Psoas muscle (tissue), 7 donors: ENCODE measurements at regions not wholly inside any gene's neighbourhood (a gene's known extent, or its start where the extent isn't known, plus 50 kb on each side); places are given as distances from the start of the nearest gene placed in this dataset.

Experiments
- ATAC-seq, 4 donors: fragments of 200-7000 bp; cut with Tn5 transposase; one replicate each; pipeline ENCODE4 v1.9.1; 2020; ENCODE audit warnings: moderate library complexity in 3 of 4, mild to moderate bottlenecking in 2 of 4
- DNase-seq, 2 donors: peaks; one replicate each; pipeline ENCODE4 v3.0.0-alpha.2; 2020
- H3K27ac ChIP-seq: fragments of 200-600 bp; one replicate; pipeline ENCODE4 v1.8.0; 2022
- H3K27me3 ChIP-seq, 3 donors: fragments of 200-600 bp in 1 of 3; one replicate each; pipeline versions ENCODE4 v1.6.1 to v1.8.0; 2013 to 2022; ENCODE audit warnings: low read length in 2 of 3, mild to moderate bottlenecking in 2 of 3, moderate library complexity in 1 of 3; ENCODE audit not compliant: insufficient read depth in 3 of 3
- H3K36me3 ChIP-seq, 2 donors: fragments of 200-600 bp in 1 of 2; one replicate each; pipeline versions ENCODE4 v1.6.1 to v1.8.0; 2013 to 2022; ENCODE audit warnings: low read depth in 1 of 2, mild to moderate bottlenecking in 1 of 2, moderate library complexity in 1 of 2; ENCODE audit not compliant: insufficient read depth in 1 of 2
- H3K4me1 ChIP-seq: fragments of 200-600 bp; one replicate; pipeline ENCODE4 v1.8.0; 2022
- H3K4me3 ChIP-seq: fragments of 200-600 bp; one replicate; pipeline ENCODE4 v1.8.0; 2022; ENCODE audit warnings: mild to moderate bottlenecking
- H3K9me3 ChIP-seq: fragments of 200-600 bp; one replicate; pipeline ENCODE4 v1.8.0; 2022
- CTCF ChIP-seq: fragments of 200-600 bp; IDR thresholded peaks from one replicate; pipeline ENCODE4 v1.8.0; 2022; ENCODE audit warnings: antibody characterized with exemption
- WGBS, 3 donors: extraction: QIAGEN DNeasy Blood & Tissue Kit; methylation state at CpG; one replicate each; pipeline versions ENCODE4 v1.1.6 to v1.1.7; 2013; 5-methylcytosine and 5-hydroxymethylcytosine counted together
- intact Hi-C, 2 donors: fragments of 100-400 bp; cut with DNase I; formaldehyde crosslinking; loops; one replicate each; pipeline versions ENCODE4 v1.11.0 to v1.14.2; 2022
- donor health status: healthy with polysubstance abuse.
- donor health status: DM: no; HTN: no; CAD: no; lungs with moderate emphysema.
- donor health status: Bipolar disorder and iron deficiency.
- donor health status: healthy.
- donor health status: DM: yes; HTN: yes; CAD: no.
- donor health status: DM: no; HTN: no; CAD: no.
- donor health status: DM: yes; HTN: yes; CAD: no.

GRCh38 chr13:34842466-34842865, 99.6 kb upstream of the NBEA start:
- Histone ChIP-seq H3K27me3 (no peaks in the 10 kb centered on the region), H3K9me3 (no peaks in the 10 kb centered on the region), H3K4me3 (no peak overlapping the region), H3K27ac (no peak overlapping the region), H3K4me1 (no peaks in the 10 kb centered on the region), H3K36me3 (no peaks in the 10 kb centered on the region)
- DNase-seq: no peak
- no peak for TF ChIP-seq CTCF
- intact Hi-C loops: no loop called here
- WGBS, 3 donors: 79 to 88% (median 83%) methylated on average over 3 of the region's 3 CpGs
- no peak for ATAC-seq

- DNase-seq (no peak), ATAC-seq (no peak)
- H3K36me3 ChIP-seq: no peaks in the 10 kb centered on the region
- no peaks in the 10 kb centered on the region for H3K27me3 ChIP-seq
- no peak for TF ChIP-seq CTCF
- H3K4me1 ChIP-seq: no peaks in the 10 kb centered on the region
- no peak overlapping the region for H3K4me3 ChIP-seq
- H3K27ac ChIP-seq: no peak overlapping the region
- WGBS, 3 donors: 63 to 74% (median 63%) methylated on average over 3 of the region's 3 CpGs
- intact Hi-C loops: no loop called here
- no peaks in the 10 kb centered on the region for H3K9me3 ChIP-seq
These were observed 94.3 kb upstream of the NBEA start for GRCh38 chr13:34847766-34848165.

- no peaks in the 10 kb centered on the region for H3K36me3 ChIP-seq
- no peaks in the 10 kb centered on the region for H3K4me1 ChIP-seq
- DNase-seq (no peak), ATAC-seq (no peak)
- intact Hi-C loops: no loop called here
- H3K27me3 ChIP-seq: no peaks in the 10 kb centered on the region
- no peaks in the 10 kb centered on the region for H3K9me3 ChIP-seq
- no peak overlapping the region for H3K27ac ChIP-seq
- no peak for TF ChIP-seq CTCF
- no peak overlapping the region for H3K4me3 ChIP-seq
These were observed 92.7 kb upstream of the NBEA start for GRCh38 chr13:34849406-34849805.

- no peak for TF ChIP-seq CTCF
- Histone ChIP-seq H3K27ac (no peak overlapping the region), H3K4me1 (no peaks in the 10 kb centered on the region), H3K9me3 (no peaks in the 10 kb centered on the region), H3K4me3 (no peak overlapping the region), H3K27me3 (no peaks in the 10 kb centered on the region), H3K36me3 (no peaks in the 10 kb centered on the region)
- WGBS, 3 donors: 71 to 74% (median 72%) methylated on average over 4 of the region's 4 CpGs
- intact Hi-C loops: no loop called here
- no peak for DNase-seq
- ATAC-seq: no peak
These were observed 88.9 kb upstream of the NBEA start for GRCh38 chr13:34853161-34853560.

- Histone ChIP-seq H3K36me3 (no peaks in the 10 kb centered on the region), H3K9me3 (no peaks in the 10 kb centered on the region), H3K27me3 (no peaks in the 10 kb centered on the region), H3K4me3 (no peak overlapping the region), H3K4me1 (no peaks in the 10 kb centered on the region), H3K27ac (no peak overlapping the region)
- DNase-seq (no peak), ATAC-seq (no peak)
- intact Hi-C loops: no loop called here
- TF ChIP-seq CTCF: no peak
These were observed 84.3 kb upstream of the NBEA start for GRCh38 chr13:34857558-34858325.
